RKO (cell line): ENCODE measurements at regions not wholly inside any gene's neighbourhood (a gene's known extent, or its start where the extent isn't known, plus 50 kb on each side); places are given as distances from the start of the nearest gene placed in this dataset.

Experiments used
- DNase-seq: peaks from one replicate; pipeline ENCODE4 v3.0.0-alpha.2; 2016; ENCODE audit warnings: low spot score

DNA sequence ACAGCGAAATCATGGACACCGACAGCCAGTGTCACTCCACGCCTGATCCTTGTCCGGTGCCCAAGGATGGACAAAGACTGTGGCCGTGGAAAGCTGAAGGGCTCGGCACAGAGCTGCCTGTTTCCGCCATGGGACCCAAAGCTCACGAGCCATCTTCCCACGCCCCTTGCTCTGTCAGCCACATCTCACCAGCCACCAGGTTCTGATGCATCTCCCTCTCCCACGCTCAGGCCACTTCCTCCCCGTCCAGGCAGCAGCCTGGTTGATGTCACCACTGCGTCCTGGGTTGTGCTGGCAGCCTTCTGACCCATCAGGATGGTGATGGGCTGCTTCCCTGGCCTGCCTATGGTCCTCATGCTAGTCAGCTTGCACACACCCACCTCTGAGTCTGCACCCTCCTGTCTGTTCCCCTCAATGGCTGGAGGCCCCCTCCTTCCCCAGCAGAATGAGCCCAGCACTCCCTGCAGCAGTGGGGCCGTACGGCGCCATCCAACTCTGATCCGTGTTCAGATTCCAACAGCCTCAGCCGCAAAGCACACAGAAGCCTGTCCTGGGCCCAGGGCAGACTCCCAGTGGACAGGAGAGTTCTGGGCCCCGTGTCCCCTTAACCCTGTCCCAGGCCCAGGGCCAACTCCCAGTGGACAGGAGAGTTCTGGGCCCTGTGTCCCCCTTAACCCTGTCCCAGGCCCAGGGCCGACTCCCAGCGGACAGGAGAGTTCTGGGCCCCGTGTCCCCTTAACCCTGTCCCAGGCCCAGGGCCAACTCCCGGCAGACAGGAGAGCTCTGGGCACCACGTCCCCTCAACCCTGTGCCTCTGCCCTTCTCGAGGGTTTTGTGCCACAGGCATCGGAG is 259.5 kb downstream of the BRD1 start:
- no peak for DNase-seq

DNA sequence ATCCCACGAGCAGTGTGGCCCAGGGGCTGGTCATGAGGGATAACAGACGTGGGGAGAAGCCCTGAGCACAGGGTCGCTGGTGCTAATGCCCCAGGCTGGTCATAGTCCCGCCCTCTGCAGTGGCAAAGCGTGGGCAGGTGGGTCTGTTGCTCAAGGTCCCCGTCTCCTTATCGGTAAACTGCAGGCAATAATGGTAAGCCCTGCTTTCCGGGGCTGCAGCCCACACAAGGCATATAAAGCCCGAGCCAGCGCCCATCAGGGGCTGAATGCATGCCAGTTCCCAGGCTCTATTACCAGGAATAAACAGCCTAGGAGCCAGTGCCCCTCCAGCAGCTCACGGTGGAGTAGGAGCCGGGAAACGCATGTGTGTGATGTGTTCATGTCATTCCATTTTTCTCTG is 261.0 kb downstream of the BRD1 start:
- no peak for DNase-seq

DNA sequence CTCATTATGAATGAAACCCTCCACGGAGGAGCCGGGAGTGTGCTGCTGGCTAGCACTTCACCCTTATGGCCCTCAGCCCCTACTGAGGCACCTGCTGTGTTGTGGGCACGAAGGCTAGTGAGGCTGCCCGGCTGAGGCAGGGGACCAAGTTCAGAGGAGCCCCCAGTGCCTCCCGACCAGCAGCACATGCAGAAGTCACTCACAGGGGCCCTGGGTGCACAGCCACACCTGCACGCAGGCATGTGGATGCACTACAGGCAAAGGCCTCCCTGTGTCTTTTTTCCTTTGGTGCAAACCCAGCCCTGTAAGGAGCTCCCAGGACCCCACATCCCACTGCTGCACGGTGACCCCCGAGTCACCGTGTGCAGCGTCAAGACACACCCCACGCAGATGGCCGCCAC is 261.5 kb downstream of the BRD1 start:
- DNase-seq = no peak

DNA sequence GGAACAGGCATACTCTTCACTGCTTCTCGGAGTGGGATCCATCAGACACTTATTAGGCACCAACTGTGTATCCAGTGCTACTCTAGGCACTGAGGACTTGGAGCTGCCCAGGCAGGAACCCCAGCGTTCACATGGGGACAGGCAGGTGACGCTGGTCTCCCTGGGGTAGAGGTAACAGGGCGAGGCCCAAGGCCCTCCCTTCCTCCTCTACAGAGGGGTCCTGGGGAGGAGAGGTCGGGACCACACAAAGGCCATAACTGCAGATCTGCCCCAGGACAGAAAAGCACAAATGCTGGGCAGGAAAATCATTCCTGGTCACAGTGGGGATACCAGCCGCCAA is 262.2 kb downstream of the BRD1 start:
- DNase-seq = no peak

DNA sequence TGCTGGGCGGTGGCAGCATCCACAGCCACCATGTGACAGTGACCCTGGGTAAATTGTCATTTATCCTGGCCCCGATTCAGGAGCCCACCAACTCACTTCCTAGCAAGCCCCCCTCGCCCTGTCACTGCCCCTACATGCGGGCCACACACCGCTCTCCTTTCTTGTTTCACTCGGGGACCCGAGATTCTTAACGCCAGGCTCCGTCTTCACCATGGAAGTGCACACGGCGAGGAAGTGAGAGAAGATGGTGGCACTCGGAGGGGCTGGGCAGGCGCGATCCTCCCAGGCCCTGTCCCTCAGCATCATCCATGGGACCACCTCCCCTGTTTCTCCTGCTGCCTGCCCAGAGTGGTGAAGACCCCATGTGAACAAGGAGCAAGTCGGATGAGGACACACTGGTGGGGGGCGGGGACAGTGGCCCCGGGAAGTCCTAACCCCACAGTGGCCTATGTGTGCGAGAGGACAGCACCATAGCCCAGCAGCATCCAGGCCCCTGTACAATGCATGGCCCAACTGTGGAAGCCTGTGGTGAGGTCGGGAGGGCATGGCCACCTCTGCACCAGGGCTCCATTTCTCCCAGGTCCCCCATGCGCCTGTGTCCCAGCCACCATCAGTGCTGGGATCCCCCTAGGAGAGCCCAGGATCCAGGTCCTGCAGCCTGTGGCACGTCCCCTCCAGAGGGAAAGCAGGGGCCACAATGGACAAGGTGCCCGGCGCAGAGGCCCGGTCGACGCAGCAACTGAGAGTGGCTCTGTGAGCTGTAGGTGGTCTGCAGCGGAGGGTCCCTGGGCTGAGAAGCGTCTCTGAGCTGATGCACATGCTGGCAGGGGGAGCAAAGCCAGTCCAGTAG is 262.8 kb downstream of the BRD1 start:
- DNase-seq = no peak

DNA sequence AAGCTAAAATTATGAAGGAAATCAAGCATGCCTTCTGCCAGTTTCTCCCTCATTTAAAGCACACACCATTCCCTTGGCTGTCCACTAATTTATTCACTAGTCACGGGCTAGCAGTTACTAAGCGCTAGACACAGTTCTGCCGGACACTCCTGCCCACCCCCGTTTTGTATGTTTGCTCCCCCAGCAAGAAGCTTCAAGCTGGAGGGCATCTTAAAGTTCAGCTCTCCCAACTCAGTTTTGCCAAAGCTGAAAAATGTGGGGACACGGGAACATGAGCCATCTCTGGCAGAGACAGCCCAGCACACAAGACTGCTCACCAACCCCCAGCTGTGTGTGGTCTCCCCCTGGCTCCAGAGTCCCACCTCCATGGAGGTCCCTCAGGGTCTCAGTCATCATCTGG is 263.6 kb downstream of the BRD1 start:
- no peak for DNase-seq

DNA sequence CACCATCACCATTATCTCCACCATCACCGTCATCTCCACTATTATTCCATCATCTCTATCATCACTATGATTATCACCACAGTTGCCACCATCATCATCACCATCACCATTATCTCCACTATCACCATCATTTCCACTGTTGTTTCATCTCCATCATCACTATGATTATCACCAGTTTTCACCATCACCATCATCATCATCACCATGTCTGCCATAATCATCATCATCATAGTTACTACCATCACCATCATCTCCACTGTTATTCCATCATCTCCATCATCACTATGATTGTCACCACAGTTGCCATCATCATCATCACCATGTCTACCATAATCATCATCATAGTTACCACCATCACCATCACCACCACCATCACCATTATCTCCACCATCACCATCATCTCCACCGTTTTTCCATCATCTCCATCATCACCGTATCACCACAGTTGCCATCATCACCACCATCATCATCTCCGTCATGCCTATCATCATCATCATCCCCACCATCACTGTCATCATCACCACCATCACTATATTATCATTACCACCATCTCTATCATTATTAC is 264.9 kb downstream of the BRD1 start:
- DNase-seq = no peak

DNA sequence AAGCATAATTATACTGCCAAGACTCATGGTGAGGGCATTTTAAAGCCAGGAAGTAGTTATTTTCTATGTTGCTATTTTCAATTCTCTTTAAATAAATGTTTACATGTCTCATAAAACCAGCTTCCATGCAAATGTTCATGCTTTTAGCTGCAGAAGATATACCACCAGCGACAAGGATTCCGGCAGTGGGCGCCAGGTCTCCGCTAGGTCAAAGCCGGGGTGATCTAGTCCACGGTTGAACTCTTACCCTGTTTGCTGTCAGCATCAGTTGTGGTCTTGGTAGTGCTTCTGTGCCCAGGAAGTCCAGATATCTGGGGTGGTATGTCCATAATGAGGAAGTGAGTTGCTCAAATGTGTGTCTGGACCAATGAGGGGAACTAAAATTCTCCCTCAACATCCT is 265.7 kb downstream of the BRD1 start:
- DNase-seq = no peak

DNA sequence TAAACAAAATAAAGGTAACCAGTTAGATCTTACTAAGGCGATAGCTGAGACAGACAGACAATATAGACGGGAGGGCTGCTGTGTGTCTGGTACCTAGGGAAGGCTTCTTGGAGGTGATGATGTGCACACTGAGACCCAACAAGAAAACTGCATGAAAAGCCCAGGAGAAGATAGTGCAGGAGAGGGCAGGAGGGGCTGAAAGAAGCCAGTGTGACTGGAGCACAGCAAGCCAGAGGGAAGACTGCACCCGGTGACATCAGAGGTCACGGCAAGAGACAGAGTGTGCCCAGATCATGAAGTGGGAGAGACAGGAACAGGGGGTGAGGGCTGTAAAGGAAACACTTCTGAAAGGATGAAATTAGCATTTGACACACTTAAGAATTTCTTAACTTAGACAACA is 266.3 kb downstream of the BRD1 start:
- DNase-seq = no peak

DNA sequence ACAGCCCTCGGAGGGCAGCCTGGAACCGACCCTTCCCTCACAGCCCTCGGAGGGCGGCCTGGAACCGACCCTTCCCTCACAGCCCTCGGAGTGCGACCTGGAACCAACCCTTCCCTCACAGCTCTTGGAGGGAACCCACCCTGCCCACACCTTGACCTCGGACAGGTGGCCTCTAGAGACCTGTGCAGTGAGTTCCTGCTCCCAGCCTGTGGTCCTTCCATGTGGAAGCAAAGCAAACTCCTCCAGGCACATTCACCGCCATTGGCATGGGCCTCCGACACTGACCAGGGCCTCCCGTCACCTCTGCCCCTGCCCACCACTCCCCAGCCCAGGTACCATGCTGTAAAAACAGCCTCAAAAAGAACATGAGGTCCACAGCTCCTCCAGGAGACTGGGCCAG is 272.1 kb downstream of the BRD1 start:
- DNase-seq = no peak

DNA sequence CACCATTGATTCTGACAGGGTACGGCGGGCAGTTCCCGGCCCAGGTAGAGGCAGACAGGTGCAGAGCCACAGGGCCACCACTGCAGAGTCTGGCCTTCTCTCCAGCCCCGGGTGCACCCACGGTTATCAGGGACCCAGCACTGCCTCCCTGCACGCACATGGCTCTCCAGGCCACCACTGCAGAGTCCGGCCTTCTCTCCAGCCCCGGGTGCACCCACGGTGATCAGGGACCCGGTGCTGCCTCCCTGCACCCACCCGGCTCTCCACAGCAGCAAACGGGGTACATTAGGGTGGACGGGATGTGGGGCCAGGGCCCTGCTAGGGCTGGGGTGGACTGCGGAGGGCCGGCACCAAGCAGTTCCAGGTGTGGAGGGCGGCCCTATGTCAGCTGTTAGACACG is 272.9 kb downstream of the BRD1 start:
- no peak for DNase-seq

DNA sequence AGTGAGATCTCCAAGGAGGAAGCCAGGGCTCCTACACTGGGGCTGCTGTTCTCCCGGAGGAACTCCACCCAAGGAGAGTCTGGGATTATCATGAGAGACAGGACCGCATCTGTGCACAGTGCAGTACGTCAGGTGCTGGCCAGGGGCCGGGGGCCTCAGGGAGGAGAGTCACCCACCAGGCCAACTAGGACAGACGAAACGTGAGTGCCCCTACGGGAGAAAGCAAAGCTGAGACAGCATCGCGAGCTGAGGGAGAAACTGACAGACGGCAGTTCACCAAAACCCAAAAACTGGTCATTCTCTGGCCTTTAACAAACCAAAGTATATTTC is 273.4 kb downstream of the BRD1 start:
- no peak for DNase-seq

DNA sequence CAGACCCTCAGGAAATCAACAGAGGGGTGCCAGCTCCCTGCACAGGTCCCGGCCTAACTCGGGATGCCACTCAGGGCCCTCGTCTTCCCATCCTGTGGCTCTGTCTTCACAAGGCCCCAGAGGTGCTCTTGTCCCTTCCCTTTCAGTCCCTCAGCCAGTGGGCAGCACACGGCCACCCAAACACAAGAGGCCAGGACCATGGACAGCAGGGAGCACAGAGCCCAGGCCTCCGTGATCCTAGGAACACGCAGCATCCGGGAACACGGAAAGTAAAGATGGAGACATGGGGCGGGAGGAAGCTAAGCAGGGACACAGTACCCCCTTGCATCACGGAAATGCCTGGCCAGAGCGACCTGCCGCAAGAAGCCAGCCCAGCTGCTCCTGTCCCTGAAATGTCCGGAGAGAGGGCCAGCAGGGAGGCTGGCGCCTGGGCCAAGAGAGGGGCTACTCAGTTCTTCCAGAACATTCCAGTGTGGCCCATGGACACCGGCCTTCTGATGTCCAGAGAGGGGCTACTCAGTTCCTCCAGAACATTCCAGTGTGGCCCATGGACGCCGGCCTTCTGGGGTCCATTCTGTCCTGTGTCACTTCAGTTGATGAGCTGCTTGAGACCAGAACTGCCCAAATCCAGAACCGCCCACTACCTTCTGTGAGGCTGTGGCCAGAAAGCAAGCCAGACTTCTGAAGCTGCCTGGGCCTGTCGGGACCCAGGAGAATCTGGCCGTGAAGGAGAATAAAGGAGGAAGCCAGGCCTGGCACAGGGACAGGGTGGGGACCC is 274.0 kb downstream of the BRD1 start:
- no peak for DNase-seq

DNA sequence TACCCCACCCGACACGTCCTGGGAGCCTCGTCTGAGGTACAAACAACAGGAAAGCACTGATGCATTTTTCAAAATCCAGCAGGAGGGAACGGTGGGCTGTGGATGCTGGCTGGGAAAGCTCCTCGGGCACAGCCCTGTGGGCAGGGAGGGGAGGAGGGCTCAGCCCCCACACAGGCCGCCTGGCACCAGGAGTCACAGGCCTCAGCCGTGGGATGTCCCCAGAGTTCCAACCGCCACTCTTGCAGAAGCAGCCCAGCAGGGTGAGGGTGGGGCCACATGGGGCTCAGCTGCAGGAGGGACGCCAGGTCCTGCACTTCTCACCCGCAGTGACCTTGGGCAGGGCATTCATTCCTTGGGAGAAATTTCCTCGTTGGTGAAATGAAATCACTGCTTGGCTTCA is 274.6 kb downstream of the BRD1 start:
- DNase-seq = no peak

DNA sequence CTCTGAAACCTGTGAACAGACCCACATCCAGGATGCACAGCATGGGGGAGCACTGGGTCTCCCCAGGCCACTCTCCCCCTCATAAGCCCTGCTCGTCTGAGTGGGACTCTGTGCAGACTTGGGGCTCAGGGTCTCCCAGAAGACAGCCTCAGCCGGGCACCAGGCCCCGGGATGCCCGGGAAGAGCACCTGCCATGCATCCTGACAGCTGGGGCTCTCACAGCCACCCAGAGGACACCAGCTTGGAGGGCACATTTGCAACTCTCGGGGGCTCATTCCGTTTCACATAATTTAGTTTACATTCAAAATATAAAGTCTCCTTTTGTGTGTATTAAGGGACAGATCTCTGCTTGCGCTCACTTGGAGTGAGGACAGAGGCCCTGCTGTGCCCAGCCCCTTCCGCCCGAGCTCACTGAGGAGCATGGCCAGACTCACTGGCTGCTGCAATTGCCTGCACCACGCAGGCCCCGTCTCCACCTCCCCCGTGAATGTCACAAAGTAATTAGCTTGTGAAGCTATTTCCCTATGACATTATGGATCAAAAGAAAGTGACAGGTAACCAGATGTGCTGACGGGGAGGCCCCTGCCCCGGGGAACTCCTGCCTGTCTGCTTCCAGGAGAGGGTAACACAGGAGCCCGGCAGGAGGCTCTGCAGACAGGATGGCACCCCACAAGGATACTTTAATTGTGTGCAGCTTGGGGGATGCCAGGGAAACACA is 275.6 kb downstream of the BRD1 start:
- DNase-seq = no peak

DNA sequence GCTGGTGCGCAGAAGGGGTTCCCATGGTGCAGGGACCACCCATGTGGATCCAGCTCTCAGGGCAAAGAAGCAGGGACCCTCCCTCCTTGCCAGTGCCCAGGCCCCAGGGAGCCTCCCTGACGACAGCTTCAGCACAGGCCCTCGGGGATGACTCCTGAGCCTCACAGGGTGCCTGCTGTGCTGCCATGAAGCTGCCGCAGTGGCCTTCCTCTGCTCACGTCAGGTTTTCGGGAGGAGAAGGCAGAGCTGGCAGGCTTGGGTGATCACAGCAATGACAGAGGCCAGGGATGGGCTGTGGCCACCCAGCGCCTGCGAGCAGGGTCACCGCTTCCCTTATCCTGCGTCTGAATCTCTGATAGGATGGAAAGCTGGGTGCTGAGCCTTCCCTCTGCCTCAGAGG is 276.2 kb downstream of the BRD1 start:
- no peak for DNase-seq

DNA sequence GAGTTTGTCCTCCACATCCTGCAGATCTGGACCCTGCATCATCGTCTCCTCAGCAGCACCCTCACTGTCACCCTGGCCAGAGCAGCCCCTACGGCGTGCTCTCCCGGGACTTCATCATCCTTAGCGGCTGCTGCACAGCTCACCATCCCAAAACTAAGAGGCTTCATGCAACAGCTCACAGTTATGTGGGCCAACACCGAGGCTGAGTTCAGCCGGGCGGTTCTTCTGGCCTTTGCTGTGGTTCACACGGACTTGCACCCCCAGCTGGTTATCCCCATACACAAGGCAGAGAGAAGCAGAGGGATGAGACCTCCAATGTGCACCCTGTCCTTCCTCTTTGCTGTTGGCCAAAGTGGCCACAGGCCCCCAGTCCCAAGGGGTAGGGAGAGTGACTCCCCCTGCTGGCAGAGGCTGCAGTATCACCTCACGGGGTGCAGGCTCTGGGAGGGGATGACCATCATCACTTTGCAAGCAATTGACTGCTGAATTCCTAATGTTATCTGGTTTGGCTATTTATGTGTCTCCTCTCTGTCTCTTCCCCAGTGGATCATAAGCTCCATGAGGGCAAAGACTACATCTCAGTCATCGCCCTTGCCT is 276.8 kb downstream of the BRD1 start:
- DNase-seq = no peak

DNA sequence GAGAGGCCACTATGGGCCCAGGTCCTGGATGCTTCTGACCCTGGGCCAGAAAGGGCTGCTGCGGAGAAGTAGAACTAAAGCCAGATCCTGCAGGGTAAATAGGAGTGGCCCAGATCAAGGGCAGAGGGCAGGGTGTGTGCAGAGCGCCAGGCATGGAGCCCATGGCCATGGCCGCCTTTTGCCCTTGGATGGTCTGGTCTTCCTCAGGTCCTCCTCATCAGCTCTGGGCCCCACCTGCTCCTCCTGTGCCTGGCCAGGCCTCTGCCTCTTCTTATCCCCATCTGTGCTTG is 277.6 kb downstream of the BRD1 start:
- DNase-seq = no peak

DNA sequence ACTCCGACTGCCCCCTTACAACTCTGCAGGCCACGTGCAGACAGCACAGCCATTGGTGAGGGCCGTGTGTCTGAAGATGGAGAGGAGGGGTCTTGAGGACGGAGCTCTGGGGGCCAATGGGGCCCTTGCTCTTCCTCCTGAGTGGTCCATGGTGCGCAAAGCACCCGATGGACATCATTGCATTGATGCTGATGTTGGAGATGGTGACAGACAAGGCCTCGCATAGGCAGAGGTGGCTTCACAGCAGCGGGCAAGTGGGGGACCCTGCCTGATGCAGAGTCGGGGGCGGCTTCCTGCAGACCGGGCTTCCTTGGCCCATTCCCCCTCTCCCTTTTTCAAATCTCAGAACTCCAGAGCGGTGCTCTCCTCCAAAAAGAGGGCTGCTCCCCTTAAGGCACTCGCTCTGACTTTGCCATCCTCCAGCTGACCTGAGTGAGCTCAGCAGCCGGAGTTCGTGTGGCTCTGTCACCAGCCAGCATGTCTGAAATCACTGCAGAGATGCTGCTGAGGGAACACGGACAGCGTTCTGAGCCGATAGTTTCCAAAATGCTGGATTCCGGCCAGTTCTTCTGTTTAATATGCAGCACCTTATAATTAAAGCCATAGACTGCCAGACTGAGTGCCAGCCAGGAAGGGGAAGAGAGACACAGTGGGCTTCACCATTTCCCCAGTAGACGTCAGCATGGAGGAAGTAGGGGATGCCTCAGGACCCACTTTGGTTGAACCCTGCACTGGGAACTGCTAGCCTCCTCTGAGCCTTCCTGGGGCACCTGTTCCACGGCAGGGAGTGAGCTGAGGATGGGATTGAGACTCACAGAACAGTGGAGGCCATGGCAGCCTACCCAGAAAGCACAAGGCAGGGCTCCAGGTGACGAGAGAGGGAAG is 278.2 kb downstream of the BRD1 start:
- no peak for DNase-seq

DNA sequence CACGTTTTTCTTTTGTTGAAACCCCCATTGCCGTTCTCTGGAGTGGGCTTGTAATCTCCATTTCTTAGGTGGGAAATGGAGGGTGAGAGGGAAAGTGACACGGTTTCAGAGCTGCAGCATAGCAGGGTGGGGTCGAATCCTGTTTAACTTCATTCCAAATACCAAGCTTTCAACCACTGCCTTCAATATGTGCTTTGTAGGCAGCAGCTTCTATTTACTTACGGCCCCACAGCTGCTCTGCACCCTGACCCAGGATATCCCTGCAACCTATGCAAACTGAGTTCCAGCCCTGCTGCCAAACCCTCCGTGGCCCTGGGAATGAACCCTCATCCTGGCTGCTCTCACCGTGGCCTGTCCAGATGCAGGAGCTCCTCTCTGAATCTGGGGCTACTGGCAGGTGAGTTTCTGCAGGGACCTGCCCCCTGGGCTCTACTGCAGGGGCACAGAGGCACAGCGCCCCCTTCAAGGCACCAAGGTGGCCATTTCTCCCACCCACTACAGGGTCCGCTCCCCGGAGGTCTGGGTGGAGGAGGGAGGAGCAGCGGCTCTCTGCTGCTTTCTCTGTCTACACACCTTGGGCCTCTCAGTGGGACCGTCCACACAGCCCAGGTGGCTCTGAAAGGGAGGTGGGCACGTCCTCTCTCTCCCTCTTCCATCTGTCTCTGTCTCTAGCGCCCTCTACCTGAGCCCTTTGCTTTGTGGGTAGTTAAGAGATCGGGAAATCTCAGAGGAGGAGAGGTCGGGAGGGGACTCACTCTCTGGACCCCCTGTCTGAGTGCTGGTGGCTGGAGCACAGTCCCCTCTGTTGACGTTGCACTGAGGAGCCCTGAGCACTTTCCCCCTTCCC is 279.1 kb downstream of the BRD1 start:
- DNase-seq = no peak
